ENCODE measurements at regions not wholly inside any gene's neighbourhood (a gene's known extent, or its start where the extent isn't known, plus 50 kb on each side); places are given as distances from the start of the nearest gene placed in this dataset.
"Not testable (repeated sequence)": the region's sequence is repeated elsewhere in the genome, so short reads cannot be mapped to it uniquely, and the experiment has no call there.

DNA sequence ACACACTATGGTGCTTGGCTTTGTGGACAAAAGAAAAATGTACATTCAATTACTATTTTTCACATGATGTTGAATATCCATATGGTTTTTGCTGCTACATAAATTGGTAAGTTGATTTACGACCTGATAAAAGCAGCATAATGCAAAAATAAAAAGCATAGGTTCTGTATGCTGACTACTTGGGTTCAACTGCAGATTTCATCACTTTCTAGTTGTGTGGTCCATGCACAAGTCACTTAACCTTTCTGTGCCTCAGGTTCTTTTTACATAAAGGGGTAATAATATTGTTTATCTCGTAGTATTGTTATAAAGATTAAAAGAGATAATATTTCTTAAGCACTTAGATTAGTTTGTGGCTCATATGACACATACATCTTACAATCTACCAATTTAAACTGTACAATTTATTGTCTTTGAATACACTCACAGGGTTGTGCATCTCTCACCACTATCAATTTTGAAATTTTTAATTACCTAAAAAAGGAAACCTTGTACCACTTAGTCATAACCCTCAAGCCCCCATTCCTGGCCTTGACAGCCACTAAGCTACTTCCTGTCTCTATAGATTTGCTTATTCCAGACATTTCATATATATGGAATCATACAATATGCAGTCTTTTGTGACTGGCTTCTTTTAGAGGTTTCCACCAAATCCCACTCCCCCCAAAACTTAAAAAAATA is 1443.9 kb downstream of the SUCLG1 start:
- DNase-seq, result no peak

DNA sequence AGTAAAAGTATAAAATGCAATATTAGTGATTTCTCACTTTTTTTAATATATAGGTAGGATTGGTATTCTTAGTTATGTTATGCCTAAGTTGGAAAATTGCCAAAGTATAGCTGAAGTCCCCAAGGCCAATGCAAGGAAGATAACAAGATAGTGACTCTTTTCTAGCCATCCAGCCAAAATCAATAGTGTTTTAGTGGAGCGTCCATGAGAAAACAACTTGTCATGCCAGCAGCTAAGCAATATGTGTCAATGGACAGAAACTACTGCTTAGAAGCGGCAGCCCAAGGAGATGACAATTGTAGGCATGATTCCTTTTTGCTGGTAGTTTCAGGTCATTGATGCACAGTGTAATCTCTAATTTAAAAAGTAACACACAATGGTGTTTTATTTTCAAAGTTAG is 1444.6 kb downstream of the SUCLG1 start:
- no peak for DNase-seq

DNA sequence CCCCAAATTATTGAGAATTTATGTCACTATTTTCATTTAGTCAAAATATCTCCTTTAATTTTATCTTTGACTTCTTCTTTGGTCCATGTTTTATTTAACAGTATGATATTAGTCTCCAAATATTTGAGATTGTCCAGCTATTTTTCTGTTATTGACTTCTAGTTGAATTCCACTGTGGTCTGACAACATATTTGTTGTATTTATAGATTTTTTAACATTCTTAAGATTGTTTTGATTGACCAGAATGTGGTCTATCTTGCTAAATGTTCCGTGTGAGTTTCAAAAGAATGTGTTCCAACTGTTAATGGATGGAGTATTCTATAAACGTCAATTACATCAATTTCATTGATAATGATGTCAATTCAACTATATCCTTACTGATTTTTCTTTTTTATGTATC is 1452.1 kb downstream of the SUCLG1 start:
- no peak for DNase-seq

DNA sequence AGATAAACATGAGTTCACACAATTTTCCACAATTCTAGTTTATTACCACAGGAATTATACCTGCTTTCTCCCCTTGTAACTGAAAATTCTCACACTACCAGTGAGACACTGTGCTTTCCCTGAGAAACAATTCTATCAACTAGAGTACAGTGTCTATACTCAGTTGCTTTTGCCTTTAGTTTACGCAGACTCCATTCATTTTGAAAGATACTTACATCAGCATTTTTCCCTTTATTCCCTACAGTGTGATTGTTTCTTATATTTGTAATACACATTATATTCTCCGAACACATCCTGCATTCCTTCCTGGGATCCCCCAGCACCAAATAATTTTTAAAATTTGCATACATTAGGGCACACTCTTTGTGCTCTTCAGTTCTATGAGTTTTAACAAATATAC is 1455.5 kb downstream of the SUCLG1 start:
- no peak for DNase-seq

DNA sequence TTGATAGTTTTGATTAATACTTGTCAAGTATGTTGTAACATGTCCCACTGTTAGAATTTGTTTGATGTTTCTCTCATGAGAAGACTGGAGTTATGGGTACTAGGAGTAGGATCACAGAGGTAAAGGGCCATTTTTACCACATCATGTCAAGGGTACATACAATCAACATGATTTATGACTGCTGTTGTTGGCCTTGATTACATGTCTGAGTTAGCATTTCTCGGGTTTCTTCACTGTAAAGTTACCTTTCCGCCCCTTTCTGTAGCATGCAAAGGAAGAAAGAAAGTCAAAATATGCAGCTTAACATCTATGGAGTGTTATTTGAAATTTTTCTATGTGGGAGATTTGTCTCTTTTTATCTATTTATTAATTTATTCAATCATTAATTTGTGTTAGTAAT is 1456.4 kb downstream of the SUCLG1 start:
- no peak for DNase-seq

DNA sequence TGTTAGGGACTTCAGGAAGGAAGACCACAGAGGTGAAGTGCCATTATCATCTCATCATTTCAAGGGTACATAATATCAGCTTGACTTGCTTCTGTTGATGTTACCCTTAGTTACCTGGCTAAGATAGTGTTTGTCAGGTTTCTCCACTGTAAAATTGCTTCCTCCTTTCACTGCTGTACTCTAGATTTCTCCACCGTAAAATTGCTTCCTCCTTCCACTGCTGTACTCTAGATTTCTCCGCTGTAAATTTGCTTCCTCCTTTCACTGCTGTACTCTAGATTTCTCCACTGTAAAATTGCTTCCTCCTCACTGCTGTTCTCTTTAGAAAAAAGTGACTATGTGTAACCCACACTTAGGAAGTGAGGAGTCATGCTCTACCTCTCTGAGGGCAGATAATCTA is 1460.3 kb downstream of the SUCLG1 start:
- DNase-seq, result no peak

DNA sequence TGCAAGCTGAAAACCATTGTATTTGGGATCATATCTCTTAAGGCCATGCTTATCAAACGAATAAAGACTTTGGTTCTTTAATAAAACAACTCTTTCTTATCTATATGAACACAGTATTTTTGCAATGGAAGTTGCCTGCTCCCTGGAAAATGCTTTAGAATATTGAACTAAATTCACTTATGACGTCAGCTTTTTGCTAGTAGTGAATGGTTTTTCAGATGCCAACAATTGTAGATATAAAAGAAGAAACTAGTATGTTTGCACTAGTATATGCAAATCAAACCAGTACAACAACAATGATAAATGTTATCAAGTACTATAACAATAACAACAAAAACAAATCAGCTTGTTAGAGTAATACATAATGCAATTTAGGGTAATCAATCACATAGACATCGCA is 1462.9 kb downstream of the SUCLG1 start:
- no peak for DNase-seq

DNA sequence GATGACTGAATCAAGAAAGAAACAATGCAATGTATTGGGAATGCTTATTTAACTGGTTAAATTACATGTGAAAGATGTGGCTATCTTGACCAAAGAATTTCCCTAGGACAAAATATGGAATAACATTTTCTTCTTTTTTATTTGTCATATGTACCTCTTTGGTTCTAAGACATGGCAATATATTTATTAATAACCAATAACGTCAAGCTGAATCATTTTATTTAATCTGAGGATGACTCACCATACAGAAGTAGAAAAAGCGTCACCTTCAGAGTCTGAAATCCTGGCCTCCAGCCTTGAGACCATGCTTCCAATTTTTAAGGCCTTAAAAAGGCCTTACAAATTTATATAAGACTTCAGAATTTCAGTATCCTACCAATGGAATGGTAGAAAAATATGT is 1464.9 kb downstream of the SUCLG1 start:
- DNase-seq, result no peak

DNA sequence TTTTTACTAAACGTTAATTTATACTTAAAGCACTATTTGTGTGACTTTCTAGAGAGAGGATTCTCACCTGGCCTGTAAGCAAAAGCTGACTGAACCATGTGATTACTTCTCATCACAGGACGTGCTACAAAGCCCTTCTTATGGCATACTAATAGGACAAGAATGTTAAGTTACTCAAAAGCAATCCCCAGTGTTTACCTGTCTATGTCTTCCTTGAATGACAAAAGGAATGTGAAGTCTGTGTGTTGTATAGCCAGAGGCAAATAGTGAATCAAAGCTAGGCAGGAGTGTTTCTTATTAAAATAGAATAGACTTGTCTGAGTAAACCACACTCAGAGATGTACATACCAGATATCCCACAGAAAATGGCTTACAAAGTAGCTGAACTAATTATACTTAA is 1465.5 kb downstream of the SUCLG1 start:
- no peak for DNase-seq

DNA sequence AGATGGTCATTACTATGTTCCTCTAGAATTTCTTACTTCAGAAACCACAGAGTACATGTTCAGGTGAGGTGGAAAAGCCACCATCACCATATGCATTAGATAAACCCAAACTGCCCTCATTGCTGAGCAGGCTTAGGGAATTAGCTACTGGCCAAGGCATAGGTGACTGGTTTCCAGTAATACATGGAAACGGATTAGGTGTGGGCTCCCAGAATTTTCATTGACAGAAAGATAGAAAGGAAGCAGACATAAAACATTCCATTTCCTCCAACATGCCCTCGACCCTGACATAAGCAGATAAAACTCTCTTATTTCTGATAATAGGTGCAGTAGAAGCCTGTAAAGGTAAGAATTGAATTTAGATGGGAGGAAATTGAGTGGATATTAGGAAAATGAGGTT is 1466.1 kb downstream of the SUCLG1 start:
- no peak for DNase-seq

DNA sequence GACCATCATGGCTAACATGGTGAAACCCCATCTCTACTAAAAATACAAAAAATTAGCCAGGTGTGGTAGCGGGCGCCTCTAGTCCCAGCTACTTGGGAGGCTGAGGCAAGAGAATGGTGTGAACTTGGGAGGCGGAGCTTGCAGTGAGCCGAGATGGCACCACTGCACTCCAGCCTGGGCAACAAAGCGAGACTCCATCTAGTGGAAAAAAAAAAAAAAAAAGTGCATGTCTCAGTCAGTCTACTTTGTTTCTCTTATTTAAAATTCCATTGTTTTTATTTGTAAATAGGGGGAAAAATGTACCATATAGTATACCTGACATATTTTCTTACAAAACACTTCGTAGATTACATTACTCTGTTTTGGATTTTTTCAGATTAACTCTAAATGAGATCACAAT is 1471.4 kb downstream of the SUCLG1 start:
- not testable (repeated sequence) for DNase-seq

DNA sequence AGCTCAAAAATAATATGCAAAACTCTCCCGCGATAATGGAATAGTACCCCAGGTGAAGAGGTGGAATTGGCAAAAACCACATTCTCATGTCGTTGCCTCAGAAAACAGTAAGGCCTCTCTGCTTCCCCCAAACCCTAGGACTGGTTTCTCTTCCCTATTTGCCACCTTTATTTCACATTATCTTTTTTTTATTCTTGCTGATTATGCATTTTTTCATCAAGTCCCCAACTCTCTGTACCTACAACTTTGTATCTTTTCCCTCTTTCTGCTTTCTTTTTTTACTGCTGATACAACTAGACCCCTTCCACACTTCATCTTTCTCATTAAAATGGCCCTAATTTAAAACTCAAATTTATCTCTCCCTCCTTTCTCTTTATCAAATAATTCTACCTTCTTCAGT is 1472.2 kb downstream of the SUCLG1 start:
- DNase-seq, result no peak

DNA sequence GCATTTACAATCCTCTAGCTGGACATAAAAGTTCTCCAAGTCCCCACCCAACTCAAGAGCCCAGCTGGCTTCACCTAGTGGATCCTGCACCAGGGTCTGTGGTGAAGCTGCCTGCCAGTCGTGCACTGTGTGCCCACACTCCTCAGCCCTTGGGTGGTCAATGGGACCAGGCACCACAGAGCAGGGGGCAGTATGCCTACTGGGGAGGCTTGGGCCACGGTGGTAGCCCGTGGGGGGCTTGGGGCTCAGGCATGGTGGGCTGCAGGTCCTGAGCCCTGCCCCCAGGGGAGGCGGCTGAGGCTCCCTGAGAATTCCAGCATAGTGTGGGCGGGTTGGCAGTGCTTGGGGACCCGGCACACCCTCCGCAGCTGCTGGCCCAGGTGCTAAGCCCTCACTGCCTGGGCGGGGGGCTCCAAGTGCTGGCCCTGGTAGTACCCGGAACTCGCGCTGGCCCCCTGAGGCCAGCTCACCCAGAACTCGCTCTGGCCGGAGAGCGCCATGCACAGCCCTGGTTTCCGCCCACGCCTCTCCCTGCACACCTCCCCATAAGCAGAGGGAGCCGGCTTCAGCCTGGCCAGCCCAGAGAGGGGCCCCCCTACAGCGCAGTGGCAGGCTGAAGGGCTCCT is 1473.4 kb downstream of the SUCLG1 start:
- no peak for DNase-seq

DNA sequence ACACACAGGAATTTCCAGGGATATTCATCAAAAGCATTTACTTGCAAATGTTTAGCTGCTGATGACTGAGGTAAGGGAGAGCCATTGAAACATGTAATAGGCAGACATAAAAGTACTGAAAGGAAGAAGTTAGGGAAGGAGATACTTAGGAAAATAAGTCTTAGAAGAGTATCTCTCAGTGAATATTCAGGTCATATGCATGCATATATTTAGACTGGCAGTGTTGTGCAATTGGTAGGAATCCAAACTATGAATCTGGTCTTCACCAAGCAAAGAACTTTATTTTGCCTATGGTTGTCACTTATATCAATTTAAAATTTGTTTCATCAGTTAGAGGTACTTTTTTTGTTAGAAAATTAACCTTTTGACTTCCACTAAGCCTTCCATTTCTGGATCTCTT is 1490.7 kb downstream of the SUCLG1 start:
- DNase-seq, result no peak

DNA sequence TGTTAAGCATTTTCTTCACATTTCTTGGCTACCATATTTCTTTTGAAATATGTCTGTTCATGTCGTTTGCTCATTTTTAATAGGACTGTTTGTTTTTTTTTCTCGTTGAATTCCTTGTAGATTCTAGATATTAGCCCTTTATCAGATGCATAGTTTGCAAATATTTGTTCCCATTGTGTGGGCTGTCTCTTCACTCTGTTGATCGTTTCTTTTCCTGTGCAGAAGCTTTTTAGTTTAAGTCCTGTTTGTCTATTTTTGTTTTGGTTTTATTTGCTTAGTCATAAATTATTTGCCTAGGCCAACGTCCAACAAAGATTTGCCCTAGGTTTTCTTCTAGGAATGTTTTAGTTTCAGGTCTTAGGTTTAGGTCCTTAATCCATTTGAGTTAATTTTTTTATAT is 1494.7 kb downstream of the SUCLG1 start:
- DNase-seq, result no peak

DNA sequence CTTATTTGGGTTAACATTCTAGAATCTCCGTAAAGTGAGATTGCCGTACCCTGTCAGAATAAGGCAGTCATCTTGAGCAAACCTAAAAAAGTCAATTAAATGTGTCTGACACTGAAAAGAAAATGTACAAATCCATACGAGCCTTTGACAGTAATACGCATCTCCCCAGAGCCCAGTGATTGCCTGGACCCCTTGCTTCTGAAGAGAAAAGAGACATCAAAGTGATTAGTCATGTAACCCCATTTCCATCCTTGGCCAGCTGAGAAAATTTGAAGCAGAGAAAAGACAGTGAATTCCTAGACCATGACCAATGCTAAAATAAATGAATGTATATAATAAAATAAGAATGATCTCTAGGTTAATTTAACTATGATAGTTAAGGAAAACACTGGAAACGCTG is 1499.4 kb downstream of the SUCLG1 start:
- DNase-seq, result no peak

DNA sequence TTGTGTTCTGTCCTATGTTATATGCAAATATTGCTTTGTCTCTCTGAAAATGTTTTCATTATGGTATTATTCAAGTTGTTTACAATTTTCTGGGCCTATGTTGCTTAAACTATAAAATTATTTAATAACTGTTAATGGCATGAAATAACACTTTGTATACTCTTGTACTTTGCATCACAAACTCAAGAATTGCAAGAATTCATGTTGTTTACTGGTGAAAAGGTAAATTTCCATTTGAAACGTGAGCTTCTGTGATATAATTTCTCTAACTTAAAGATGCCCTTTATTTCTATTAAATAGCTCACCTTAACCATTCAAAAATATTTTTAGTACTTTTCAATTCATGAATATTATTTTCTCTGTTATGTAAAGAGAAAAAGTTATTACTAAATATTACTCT is 1504.2 kb downstream of the SUCLG1 start:
- DNase-seq, result no peak

DNA sequence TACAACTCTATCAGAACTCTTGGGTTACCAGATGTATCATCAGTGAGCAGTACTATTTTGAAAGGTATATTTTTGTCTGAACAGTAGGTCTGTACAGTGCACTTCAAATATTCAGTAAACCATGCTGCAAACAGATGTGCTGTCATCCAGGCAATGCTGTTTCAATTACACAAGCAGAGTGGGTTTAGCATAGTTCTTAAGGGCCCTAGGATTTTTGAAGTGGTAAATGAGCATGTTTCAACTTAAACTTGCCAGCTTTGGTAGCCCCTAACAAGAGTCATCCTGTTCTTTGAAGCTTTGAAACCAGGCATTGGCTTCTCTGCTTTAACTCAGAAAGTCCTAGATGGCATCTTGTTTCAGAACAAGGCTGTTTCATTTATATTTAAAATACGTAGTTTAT is 1519.9 kb downstream of the SUCLG1 start:
- DNase-seq, result no peak

DNA sequence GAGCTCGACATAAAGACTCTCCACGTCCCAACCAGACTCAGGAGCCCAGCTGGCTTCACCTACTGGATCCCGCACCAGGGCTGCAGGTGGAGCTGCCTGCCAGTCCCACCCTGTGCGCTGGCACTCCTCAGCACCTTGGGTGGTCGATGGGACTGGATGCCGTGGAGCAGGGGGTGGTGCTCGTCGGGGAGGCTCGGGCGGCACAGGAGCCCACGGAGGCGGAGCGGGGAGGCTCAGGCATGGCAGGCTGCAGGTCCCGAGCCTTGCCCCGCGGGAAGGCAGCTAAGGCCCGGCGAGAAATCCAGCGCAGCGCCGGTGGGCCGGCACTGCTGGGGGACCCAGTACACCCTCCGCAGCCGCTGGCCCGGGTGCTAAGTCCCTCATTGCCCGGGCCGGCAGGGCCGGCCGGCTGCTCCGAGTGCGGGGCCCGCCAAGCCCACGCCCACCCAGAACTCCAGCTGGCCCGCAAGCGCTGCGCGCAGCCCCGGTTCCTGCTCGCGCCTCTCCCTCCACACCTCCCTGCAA is 1520.7 kb downstream of the SUCLG1 start:
- not testable (repeated sequence) for DNase-seq

DNA sequence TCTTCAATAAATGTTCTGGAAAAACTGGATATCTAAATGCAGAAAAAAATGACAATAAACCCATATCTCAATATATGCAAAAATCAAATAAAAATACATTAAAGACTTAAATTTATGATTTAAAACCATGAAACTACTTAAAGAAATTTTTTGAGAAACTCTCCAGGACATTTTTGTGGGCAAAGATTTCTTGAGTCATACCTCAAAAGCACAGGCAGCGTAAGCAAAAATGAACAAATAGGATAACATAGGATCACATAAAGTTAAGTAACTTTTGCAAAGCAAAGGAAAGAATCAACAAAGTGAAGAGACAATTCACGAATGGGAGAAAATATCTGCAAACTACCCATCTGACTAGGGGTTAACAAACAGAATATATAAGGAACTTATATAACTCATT is 1545.5 kb downstream of the SUCLG1 start:
- DNase-seq, result no peak

DNA sequence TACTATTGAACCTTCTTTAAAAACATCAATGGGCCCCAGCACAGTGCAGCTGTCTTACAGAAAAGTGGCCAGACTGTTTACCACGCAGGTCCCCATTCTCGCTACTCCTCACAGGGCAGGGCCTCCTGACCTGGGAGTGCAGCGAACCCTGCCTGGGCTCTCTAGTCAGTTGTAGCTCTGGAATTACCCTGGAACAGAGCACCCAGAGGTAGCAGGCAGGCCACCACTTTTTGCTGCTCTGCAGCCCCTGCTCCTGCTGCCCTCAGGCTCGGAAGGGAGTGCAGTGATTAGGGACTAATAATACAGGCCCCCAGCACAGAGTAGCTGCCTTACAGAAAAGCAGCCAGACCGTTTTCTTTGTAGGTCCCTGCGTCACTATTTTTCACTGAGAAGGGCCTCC is 1563.0 kb downstream of the SUCLG1 start:
- DNase-seq, result no peak

DNA sequence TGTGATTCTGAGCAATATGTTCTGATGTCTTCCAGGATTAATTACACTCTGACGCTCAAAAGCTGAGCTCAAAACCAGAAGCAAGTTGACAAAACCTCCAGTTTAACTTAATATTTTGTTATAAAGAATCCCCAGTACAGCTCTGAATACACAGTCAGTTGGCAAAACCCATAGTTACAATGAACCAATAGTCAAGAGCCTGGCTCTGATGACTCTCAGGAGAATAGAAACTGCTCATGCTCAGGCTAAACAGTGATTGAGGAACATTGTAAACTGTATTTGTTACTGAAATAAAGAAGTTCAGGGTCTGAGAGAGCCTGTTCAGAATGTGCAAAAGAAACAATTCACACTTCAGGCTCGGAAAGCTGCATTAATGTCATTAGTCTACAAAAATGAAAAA is 1565.9 kb downstream of the SUCLG1 start:
- no peak for DNase-seq

DNA sequence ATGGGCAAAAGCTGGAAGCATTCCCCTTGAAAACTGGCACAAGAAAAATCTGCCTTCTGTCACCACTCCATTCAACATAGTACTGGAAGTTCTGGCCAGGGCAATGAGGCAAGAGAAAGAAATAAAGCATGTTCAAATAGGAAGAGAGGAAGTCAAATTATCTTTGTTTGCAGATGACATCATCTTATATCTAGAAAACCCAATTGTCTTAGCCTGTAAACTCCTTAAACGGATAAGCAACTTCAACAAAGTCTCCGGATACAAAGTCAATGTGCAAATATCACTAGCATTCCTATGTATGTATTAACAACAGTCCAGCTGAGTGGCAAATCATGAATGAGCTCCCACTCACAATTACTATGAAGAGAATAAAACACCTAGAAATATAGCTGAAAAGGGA is 1579.3 kb downstream of the SUCLG1 start:
- DNase-seq, result no peak

DNA sequence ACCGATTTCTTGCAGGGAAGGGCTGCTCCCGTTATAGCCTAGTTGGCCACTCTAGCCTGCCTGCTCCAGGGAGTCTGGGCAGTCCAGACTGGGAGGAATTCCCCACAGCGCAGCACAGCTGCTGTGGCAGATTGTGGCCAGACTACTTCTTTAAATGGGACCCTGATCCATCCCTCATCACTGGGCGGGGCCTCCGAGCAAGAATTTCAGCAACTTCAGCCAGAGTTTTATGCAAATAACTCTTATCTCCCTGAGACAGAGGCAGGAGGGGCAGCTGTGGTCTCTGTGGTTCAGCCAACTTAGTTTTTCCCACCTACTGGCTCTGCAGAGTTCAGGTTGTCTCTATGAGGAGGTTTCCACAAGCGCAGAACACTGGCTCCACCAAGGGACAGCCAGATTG is 1583.2 kb downstream of the SUCLG1 start:
- DNase-seq, result no peak

DNA sequence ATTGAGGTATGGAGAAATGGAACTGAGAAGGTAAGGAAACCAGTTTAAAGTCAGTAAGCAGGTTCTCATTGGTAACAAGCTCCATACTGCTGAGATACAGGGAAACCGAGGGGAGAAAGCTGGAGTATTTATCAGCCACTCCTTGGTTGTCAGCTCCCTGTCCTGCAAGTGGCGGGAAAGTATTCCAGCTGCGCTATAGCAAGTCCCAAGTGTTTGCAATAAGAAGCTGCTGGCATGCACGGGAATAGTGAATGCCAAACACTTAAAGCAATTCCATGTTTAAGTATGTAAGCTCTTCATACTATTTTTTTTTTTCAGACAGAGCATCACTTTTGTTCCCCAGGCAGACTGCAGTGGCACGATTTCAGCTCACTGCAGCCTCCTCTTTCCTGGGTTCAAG is 1601.1 kb downstream of the SUCLG1 start:
- DNase-seq, result no peak

Data from stimulated activated CD4-positive, alpha-beta T cell treated with anti-CD3 and anti-CD28 coated beads, Interleukin-2, amount 100 ng/mL, for 48 hours (primary cell).